SK-N-SH treated with all-trans-retinoic acid at 6 μM for 48 hours (cell line): ENCODE measurements at regions not wholly inside any gene's neighbourhood (a gene's known extent, or its start where the extent isn't known, plus 50 kb on each side); places are given as distances from the start of the nearest gene placed in this dataset.

ENCODE experiments used
- ATAC-seq: fragments of 200-7000 bp; cut with Tn5 transposase; 3 replicates; pipeline ENCODE4 v1.9.1; 2020; ENCODE audit warnings: mild to moderate bottlenecking, moderate library complexity
- BACH2 ChIP-seq: fragments of 250-450 bp; sonication (Bioruptor Pico); IDR thresholded peaks from 2 replicates; pipeline ENCODE4 v1.9.0; 2021; ENCODE audit warnings: mild to moderate bottlenecking, borderline replicate concordance
- CSDC2 ChIP-seq: fragments of 250-450 bp; sonication (Bioruptor Pico); IDR thresholded peaks from 2 replicates; pipeline ENCODE4 v1.5.0; 2020; ENCODE audit warnings: mild to moderate bottlenecking, moderate library complexity
- ESRRG ChIP-seq: fragments of 250-450 bp; sonication (Bioruptor Pico); IDR thresholded peaks from 2 replicates; pipeline ENCODE4 v1.6.1; 2021; ENCODE audit warnings: mild to moderate bottlenecking
- GLIS3 ChIP-seq: fragments of 250-450 bp; sonication (Bioruptor Pico); IDR thresholded peaks from 2 replicates; pipeline ENCODE4 v1.5.0; 2020; ENCODE audit warnings: mild to moderate bottlenecking, moderate library complexity
- ISL1 ChIP-seq: fragments of 250-450 bp; sonication (Bioruptor Pico); IDR thresholded peaks from 2 replicates; pipeline ENCODE4 v2.1.2; 2022; ENCODE audit warnings: mild to moderate bottlenecking, moderate library complexity
- OSR1 ChIP-seq: fragments of 250-450 bp; sonication (Bioruptor Pico); IDR thresholded peaks from 2 replicates; pipeline ENCODE4 v1.8.0; 2022; ENCODE audit warnings: moderate library complexity, mild to moderate bottlenecking, inconsistent platforms
- PPARA ChIP-seq: fragments of 250-450 bp; sonication (Bioruptor Pico); IDR thresholded peaks from 2 replicates; pipeline ENCODE4 v1.5.0; 2020; ENCODE audit warnings: mild to moderate bottlenecking, borderline replicate concordance
- SNAI2 ChIP-seq: fragments of 250-450 bp; sonication (Bioruptor Pico); IDR thresholded peaks from 2 replicates; pipeline ENCODE4 v1.5.0; 2020; ENCODE audit warnings: mild to moderate bottlenecking, moderate library complexity
- TCF4 ChIP-seq: fragments of 250-450 bp; sonication (Bioruptor Pico); IDR thresholded peaks from 2 replicates; pipeline ENCODE4 v1.8.0; 2021; ENCODE audit warnings: mild to moderate bottlenecking, moderate library complexity, borderline replicate concordance
- TOX ChIP-seq: fragments of 250-450 bp; sonication (Bioruptor Pico); IDR thresholded peaks from 2 replicates; pipeline ENCODE4 v1.8.0; 2021; ENCODE audit warnings: mild to moderate bottlenecking, moderate library complexity, borderline replicate concordance
- ZC3H10 ChIP-seq: fragments of 250-450 bp; sonication (Bioruptor Pico); IDR thresholded peaks from 2 replicates; pipeline ENCODE4 v1.5.1; 2021; ENCODE audit warnings: mild to moderate bottlenecking, moderate library complexity
- ZFP3 ChIP-seq: fragments of 250-450 bp; sonication (Bioruptor Pico); IDR thresholded peaks from 2 replicates; pipeline ENCODE4 v1.5.0; 2020; ENCODE audit warnings: mild to moderate bottlenecking, moderate library complexity
- ZFP30 ChIP-seq: fragments of 450-650 bp; formaldehyde crosslinking; IDR thresholded peaks from 2 replicates; pipeline ENCODE4 v1.5.0; 2022; ENCODE audit warnings: mild to moderate bottlenecking, moderate library complexity
- ZNF565 ChIP-seq: fragments of 450-650 bp; formaldehyde crosslinking; conservative IDR thresholded peaks from 2 replicates; pipeline ENCODE4 v1.5.0; 2020; ENCODE audit warnings: low read depth, mild to moderate bottlenecking, moderate library complexity
- ZNF70 ChIP-seq: fragments of 450-650 bp; formaldehyde crosslinking; IDR thresholded peaks from 2 replicates; pipeline ENCODE4 v1.5.0; 2020; ENCODE audit warnings: mild to moderate bottlenecking, moderate library complexity
- TF ChIP-seq, protein P1 (sequence below): fragments of 250-450 bp; sonication (Bioruptor Pico); IDR thresholded peaks from 2 replicates; pipeline ENCODE4 v1.8.0; 2021; ENCODE audit warnings: low read depth, mild to moderate bottlenecking, moderate library complexity, borderline replicate concordance
- TF ChIP-seq, protein P2 (sequence below): fragments of 250-450 bp; sonication (Bioruptor Pico); IDR thresholded peaks from 2 replicates; pipeline ENCODE4 v1.5.1; 2021; ENCODE audit warnings: mild to moderate bottlenecking, moderate library complexity
- TF ChIP-seq, protein P3 (sequence below): fragments of 250-450 bp; sonication (Bioruptor Pico); IDR thresholded peaks from 2 replicates; pipeline ENCODE4 v1.8.0; 2020; ENCODE audit warnings: mild to moderate bottlenecking, moderate library complexity, borderline replicate concordance
- TF ChIP-seq, protein P4 (sequence below): fragments of 250-450 bp; sonication (Bioruptor Pico); IDR thresholded peaks from 2 replicates; pipeline ENCODE4 v1.5.0; 2020; ENCODE audit warnings: mild to moderate bottlenecking, moderate library complexity
- TF ChIP-seq, protein P5 (sequence below): fragments of 250-450 bp; sonication (Bioruptor Pico); IDR thresholded peaks from 2 replicates; pipeline ENCODE4 v1.5.1; 2020; ENCODE audit warnings: low read depth, mild to moderate bottlenecking, moderate library complexity

DNA sequence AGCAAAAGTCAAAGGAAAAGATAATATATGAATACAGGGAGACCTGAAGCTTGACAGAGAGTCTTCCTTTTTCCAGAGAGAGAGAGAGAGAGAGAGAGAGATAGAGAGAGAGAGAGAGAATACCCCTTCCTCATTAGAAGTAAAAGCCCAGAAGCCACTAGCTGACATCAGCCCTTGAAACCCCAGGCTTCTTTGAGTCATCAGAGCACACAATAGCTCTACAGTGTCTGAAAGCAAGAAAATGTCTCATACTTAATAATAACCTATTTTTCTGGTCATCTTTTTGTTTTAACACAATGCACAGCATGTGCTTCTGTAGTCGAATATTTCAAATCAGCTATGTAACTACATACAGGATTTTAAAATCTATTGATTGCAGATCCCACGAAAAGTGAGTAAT lies 109.2 kb upstream of the NANOGP8 start:
- no peak for ATAC-seq
- no peak for TF ChIP-seq ZNF565 (CRISPR knock-in tag)
- no peak for TF ChIP-seq ESRRG (CRISPR knock-in tag)
- TF ChIP-seq, protein P1, sequence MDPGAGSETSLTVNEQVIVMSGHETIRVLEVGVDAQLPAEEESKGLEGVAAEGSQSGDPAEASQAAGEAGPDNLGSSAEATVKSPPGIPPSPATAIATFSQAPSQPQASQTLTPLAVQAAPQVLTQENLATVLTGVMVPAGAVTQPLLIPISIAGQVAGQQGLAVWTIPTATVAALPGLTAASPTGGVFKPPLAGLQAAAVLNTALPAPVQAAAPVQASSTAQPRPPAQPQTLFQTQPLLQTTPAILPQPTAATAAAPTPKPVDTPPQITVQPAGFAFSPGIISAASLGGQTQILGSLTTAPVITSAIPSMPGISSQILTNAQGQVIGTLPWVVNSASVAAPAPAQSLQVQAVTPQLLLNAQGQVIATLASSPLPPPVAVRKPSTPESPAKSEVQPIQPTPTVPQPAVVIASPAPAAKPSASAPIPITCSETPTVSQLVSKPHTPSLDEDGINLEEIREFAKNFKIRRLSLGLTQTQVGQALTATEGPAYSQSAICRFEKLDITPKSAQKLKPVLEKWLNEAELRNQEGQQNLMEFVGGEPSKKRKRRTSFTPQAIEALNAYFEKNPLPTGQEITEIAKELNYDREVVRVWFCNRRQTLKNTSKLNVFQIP (CRISPR knock-in tag), result no peak
- TF ChIP-seq, protein P2, sequence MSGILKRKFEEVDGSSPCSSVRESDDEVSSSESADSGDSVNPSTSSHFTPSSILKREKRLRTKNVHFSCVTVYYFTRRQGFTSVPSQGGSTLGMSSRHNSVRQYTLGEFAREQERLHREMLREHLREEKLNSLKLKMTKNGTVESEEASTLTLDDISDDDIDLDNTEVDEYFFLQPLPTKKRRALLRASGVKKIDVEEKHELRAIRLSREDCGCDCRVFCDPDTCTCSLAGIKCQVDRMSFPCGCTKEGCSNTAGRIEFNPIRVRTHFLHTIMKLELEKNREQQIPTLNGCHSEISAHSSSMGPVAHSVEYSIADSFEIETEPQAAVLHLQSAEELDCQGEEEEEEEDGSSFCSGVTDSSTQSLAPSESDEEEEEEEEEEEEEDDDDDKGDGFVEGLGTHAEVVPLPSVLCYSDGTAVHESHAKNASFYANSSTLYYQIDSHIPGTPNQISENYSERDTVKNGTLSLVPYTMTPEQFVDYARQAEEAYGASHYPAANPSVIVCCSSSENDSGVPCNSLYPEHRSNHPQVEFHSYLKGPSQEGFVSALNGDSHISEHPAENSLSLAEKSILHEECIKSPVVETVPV, result no peak
- TF ChIP-seq, protein P3, sequence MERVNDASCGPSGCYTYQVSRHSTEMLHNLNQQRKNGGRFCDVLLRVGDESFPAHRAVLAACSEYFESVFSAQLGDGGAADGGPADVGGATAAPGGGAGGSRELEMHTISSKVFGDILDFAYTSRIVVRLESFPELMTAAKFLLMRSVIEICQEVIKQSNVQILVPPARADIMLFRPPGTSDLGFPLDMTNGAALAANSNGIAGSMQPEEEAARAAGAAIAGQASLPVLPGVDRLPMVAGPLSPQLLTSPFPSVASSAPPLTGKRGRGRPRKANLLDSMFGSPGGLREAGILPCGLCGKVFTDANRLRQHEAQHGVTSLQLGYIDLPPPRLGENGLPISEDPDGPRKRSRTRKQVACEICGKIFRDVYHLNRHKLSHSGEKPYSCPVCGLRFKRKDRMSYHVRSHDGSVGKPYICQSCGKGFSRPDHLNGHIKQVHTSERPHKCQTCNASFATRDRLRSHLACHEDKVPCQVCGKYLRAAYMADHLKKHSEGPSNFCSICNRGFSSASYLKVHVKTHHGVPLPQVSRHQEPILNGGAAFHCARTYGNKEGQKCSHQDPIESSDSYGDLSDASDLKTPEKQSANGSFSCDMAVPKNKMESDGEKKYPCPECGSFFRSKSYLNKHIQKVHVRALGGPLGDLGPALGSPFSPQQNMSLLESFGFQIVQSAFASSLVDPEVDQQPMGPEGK, result no peak
- no peak for TF ChIP-seq ZNF70 (CRISPR knock-in tag)
- TF ChIP-seq ZC3H10 (CRISPR knock-in tag), result no peak
- no peak for TF ChIP-seq TCF4
- TF ChIP-seq CSDC2, result no peak
- TF ChIP-seq, protein P4, sequence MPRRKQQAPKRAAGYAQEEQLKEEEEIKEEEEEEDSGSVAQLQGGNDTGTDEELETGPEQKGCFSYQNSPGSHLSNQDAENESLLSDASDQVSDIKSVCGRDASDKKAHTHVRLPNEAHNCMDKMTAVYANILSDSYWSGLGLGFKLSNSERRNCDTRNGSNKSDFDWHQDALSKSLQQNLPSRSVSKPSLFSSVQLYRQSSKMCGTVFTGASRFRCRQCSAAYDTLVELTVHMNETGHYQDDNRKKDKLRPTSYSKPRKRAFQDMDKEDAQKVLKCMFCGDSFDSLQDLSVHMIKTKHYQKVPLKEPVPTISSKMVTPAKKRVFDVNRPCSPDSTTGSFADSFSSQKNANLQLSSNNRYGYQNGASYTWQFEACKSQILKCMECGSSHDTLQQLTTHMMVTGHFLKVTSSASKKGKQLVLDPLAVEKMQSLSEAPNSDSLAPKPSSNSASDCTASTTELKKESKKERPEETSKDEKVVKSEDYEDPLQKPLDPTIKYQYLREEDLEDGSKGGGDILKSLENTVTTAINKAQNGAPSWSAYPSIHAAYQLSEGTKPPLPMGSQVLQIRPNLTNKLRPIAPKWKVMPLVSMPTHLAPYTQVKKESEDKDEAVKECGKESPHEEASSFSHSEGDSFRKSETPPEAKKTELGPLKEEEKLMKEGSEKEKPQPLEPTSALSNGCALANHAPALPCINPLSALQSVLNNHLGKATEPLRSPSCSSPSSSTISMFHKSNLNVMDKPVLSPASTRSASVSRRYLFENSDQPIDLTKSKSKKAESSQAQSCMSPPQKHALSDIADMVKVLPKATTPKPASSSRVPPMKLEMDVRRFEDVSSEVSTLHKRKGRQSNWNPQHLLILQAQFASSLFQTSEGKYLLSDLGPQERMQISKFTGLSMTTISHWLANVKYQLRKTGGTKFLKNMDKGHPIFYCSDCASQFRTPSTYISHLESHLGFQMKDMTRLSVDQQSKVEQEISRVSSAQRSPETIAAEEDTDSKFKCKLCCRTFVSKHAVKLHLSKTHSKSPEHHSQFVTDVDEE (CRISPR knock-in tag), result no peak
- no peak for TF ChIP-seq ZFP3
- no peak for TF ChIP-seq GLIS3
- no peak for TF ChIP-seq ZFP30 (CRISPR knock-in tag)
- TF ChIP-seq, protein P5, sequence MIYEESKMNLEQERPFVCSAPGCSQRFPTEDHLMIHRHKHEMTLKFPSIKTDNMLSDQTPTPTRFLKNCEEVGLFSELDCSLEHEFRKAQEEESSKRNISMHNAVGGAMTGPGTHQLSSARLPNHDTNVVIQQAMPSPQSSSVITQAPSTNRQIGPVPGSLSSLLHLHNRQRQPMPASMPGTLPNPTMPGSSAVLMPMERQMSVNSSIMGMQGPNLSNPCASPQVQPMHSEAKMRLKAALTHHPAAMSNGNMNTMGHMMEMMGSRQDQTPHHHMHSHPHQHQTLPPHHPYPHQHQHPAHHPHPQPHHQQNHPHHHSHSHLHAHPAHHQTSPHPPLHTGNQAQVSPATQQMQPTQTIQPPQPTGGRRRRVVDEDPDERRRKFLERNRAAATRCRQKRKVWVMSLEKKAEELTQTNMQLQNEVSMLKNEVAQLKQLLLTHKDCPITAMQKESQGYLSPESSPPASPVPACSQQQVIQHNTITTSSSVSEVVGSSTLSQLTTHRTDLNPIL (CRISPR knock-in tag), result no peak
- TF ChIP-seq ISL1 (CRISPR knock-in tag), result no peak
- no peak for TF ChIP-seq SNAI2 (CRISPR knock-in tag)
- TF ChIP-seq TOX (CRISPR knock-in tag), result no peak
- no peak for TF ChIP-seq OSR1
- no peak for TF ChIP-seq BACH2 (CRISPR knock-in tag)
- TF ChIP-seq PPARA (CRISPR knock-in tag), result no peak

DNA sequence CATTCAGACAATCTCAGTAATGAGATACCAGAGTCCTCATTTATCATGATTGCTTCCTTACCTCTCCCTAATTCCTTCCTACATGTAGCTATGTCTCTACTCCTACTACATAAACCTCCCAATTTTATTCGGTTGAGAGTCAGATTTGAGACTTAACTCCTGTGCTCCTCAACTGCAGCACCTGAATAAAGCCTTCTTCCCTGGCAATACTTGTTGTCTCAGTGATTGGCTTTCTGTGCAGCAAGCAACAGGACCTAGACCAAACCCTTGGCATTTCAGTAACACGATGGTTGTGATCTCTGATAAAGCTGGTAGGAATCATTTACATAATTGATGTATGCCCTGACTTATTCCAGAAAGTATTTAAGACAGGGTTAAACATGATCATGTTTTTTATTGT lies 106.7 kb upstream of the NANOGP8 start:
- ATAC-seq, result no peak
- TF ChIP-seq, protein P2, result no peak
- TF ChIP-seq, protein P5 (CRISPR knock-in tag), result no peak
- TF ChIP-seq TOX (CRISPR knock-in tag), result no peak
